Neural progenitor cell (in vitro differentiated cells): ENCODE measurements at regions not wholly inside any gene's neighbourhood (a gene's known extent, or its start where the extent isn't known, plus 50 kb on each side); places are given as distances from the start of the nearest gene placed in this dataset.

ENCODE experiments used
- DNase-seq: peaks from one replicate; pipeline ENCODE4 v3.0.0-alpha.2; 2016; ENCODE audit warnings: low spot score
- H2AFZ ChIP-seq: fragments of 200-600 bp; sonication (generic); replicated peaks from 2 replicates; pipeline ENCODE4 v1.6.1; 2016; ENCODE audit warnings: antibody characterized with exemption
- H3F3A ChIP-seq: fragments of 200-600 bp; sonication (generic); 2 replicates; pipeline ENCODE4 v1.6.1; 2016; ENCODE audit warnings: antibody characterized with exemption, low read depth
- H3K27ac ChIP-seq: fragments of 200-600 bp; sonication (generic); 2 replicates; pipeline ENCODE4 v1.5.1; 2016; ENCODE audit warnings: mild to moderate bottlenecking
- H3K27me3 ChIP-seq: fragments of 200-600 bp; sonication (generic); 2 replicates; pipeline ENCODE4 v1.6.1; 2016; ENCODE audit warnings: mild to moderate bottlenecking, moderate library complexity
- H3K36me3 ChIP-seq: fragments of 200-600 bp; sonication (generic); 2 replicates; pipeline ENCODE4 v1.5.1; 2016
- H3K4me1 ChIP-seq: fragments of 200-600 bp; sonication (generic); 2 replicates; pipeline ENCODE4 v1.6.1; 2016; ENCODE audit warnings: mixed run types
- H3K4me2 ChIP-seq: fragments of 200-600 bp; sonication (generic); 2 replicates; pipeline ENCODE4 v1.6.1; 2016
- H3K4me3 ChIP-seq: fragments of 200-600 bp; sonication (generic); 2 replicates; pipeline ENCODE4 v1.5.1; 2016
- H3K79me2 ChIP-seq: fragments of 200-600 bp; sonication (generic); 2 replicates; pipeline ENCODE4 v1.6.1; 2016; ENCODE audit warnings: low read depth
- H3K9ac ChIP-seq: fragments of 200-600 bp; sonication (generic); 2 replicates; pipeline ENCODE4 v1.6.1; 2016
- H3K9me3 ChIP-seq: fragments of 200-600 bp; sonication (generic); 2 replicates; pipeline ENCODE4 v1.5.1; 2016; ENCODE audit warnings: low read depth
- H4K20me1 ChIP-seq: fragments of 200-600 bp; sonication (generic); 2 replicates; pipeline ENCODE4 v1.6.1; 2016; ENCODE audit warnings: low read depth
- H3K27ac Mint-ChIP-seq: 3 replicates; pipeline ENCODE4 v1.8.0; 2021; ENCODE audit warnings: mixed read lengths
- H3K27me3 Mint-ChIP-seq: 2 replicates; pipeline ENCODE4 v1.8.0; 2022; ENCODE audit warnings: low read depth, mild to moderate bottlenecking, inconsistent platforms, moderate library complexity, mixed read lengths; ENCODE audit not compliant: insufficient read depth
- H3K36me3 Mint-ChIP-seq: 3 replicates; pipeline ENCODE4 v1.8.0; 2021; ENCODE audit warnings: mixed read lengths
- H3K4me1 Mint-ChIP-seq: 3 replicates; pipeline ENCODE4 v1.8.0; 2021; ENCODE audit warnings: mixed read lengths
- H3K4me3 Mint-ChIP-seq: 3 replicates; pipeline ENCODE4 v1.8.0; 2021; ENCODE audit warnings: mild to moderate bottlenecking, moderate library complexity, mixed read lengths
- H3K9me3 Mint-ChIP-seq: 3 replicates; pipeline ENCODE4 v1.8.0; 2020; ENCODE audit warnings: mixed read lengths
- CTCF ChIP-seq: fragments of 200-600 bp; sonication (generic); IDR thresholded peaks from 2 replicates; pipeline ENCODE4 v1.5.1; 2017; ENCODE audit warnings: antibody characterized with exemption, mild to moderate bottlenecking
- EZH2 ChIP-seq: fragments of 200-600 bp; sonication (generic); IDR thresholded peaks from 2 replicates; pipeline ENCODE4 v1.6.1; 2017; ENCODE audit warnings: antibody characterized with exemption, mild to moderate bottlenecking, moderate library complexity
- EZH2phosphoT487 ChIP-seq: fragments of 200-600 bp; sonication (generic); IDR thresholded peaks from 2 replicates; pipeline ENCODE4 v1.6.1; 2017; ENCODE audit warnings: antibody characterized with exemption

- no peak for TF ChIP-seq CTCF
- no peaks in the 10 kb centered on the region for H3K36me3 ChIP-seq
- Mint-ChIP-seq H3K4me1 (peaks cover 24% of the 10 kb centered on the region), H3K27ac (no peak overlapping the region), H3K4me3 (no peak overlapping the region), H3K27me3 (peaks cover 12% of the 10 kb centered on the region), H3K36me3 (no peaks in the 10 kb centered on the region), H3K9me3 (peaks cover 19% of the 10 kb centered on the region)
- H4K20me1 ChIP-seq = no peaks in the 10 kb centered on the region
- H3K79me2 ChIP-seq = no peaks in the 10 kb centered on the region
- no peak for DNase-seq
- peaks cover 6% of the 10 kb centered on the region for H3F3A ChIP-seq
- H3K4me1 ChIP-seq = peaks cover 15% of the 10 kb centered on the region
- no peak overlapping the region for H3K9ac ChIP-seq
- no peak overlapping the region for H3K27ac ChIP-seq
- H3K27me3 ChIP-seq = no peaks in the 10 kb centered on the region
- no peak overlapping the region for H3K4me2 ChIP-seq
- peak overlapping the region; percentile 11 for H2AFZ ChIP-seq
- no peaks in the 10 kb centered on the region for H3K9me3 ChIP-seq
- H3K4me3 ChIP-seq = no peak overlapping the region
Observed at GRCh38 chr1:229130028-229130668, 140.8 kb upstream of the RAB4A start.

- no peaks in the 10 kb centered on the region for H3K79me2 ChIP-seq
- Mint-ChIP-seq H3K9me3 (peaks cover 31% of the 10 kb centered on the region), H3K36me3 (peaks cover 2% of the 10 kb centered on the region), H3K4me3 (no peak overlapping the region), H3K27me3 (peaks cover 9% of the 10 kb centered on the region), H3K4me1 (peaks cover 24% of the 10 kb centered on the region), H3K27ac (no peak overlapping the region)
- H3K4me1 ChIP-seq = peaks cover 15% of the 10 kb centered on the region
- DNase-seq = no peak
- no peaks in the 10 kb centered on the region for H3K36me3 ChIP-seq
- no peak overlapping the region for H3K9ac ChIP-seq
- no peaks in the 10 kb centered on the region for H3K9me3 ChIP-seq
- no peak overlapping the region for H2AFZ ChIP-seq
- H3K4me2 ChIP-seq = no peak overlapping the region
- TF ChIP-seq EZH2phosphoT487 = no peak
- H3K27me3 ChIP-seq = no peaks in the 10 kb centered on the region
- no peak overlapping the region for H3K4me3 ChIP-seq
- H3F3A ChIP-seq = peaks cover 6% of the 10 kb centered on the region
- H4K20me1 ChIP-seq = no peaks in the 10 kb centered on the region
- H3K27ac ChIP-seq = no peak overlapping the region
Observed at GRCh38 chr1:229131243-229132105, 139.4 kb upstream of the RAB4A start.

- Histone ChIP-seq H3K4me2 (no peak overlapping the region), H3K9ac (no peak overlapping the region), H3K4me1 (peaks cover 15% of the 10 kb centered on the region), H3K9me3 (no peaks in the 10 kb centered on the region), H4K20me1 (no peaks in the 10 kb centered on the region), H3K4me3 (no peak overlapping the region), H3K36me3 (no peaks in the 10 kb centered on the region), H3F3A (peaks cover 6% of the 10 kb centered on the region), H3K27me3 (no peaks in the 10 kb centered on the region), H3K27ac (no peak overlapping the region), H3K79me2 (no peaks in the 10 kb centered on the region), H2AFZ (no peak overlapping the region)
- Mint-ChIP-seq H3K4me1 (peaks cover 24% of the 10 kb centered on the region), H3K9me3 (peaks cover 33% of the 10 kb centered on the region), H3K27ac (no peak overlapping the region), H3K36me3 (peaks cover 2% of the 10 kb centered on the region), H3K4me3 (no peak overlapping the region), H3K27me3 (peaks cover 9% of the 10 kb centered on the region)
- no peak for TF ChIP-seq EZH2
- TF ChIP-seq CTCF = no peak
- TF ChIP-seq EZH2phosphoT487 = no peak
- DNase-seq = no peak
Observed at GRCh38 chr1:229132106-229132443, 138.8 kb upstream of the RAB4A start.

GRCh38 chr1:229132706-229133105 is 138.2 kb upstream of the RAB4A start:
- peaks cover 15% of the 10 kb centered on the region for H3K4me1 ChIP-seq
- no peaks in the 10 kb centered on the region for H3K27me3 ChIP-seq
- Mint-ChIP-seq H3K4me3 (no peak overlapping the region), H3K36me3 (peaks cover 2% of the 10 kb centered on the region), H3K4me1 (peaks cover 24% of the 10 kb centered on the region), H3K27ac (no peak overlapping the region), H3K27me3 (peaks cover 9% of the 10 kb centered on the region), H3K9me3 (peaks cover 35% of the 10 kb centered on the region)
- no peaks in the 10 kb centered on the region for H3K36me3 ChIP-seq
- H3K9ac ChIP-seq = no peak overlapping the region
- TF ChIP-seq EZH2 = no peak
- no peak for TF ChIP-seq CTCF
- TF ChIP-seq EZH2phosphoT487 = no peak
- H3K4me2 ChIP-seq = no peak overlapping the region
- DNase-seq = no peak
- H3K27ac ChIP-seq = no peak overlapping the region
- H3F3A ChIP-seq = peaks cover 5% of the 10 kb centered on the region
- no peaks in the 10 kb centered on the region for H3K9me3 ChIP-seq
- H3K79me2 ChIP-seq = no peaks in the 10 kb centered on the region
- no peaks in the 10 kb centered on the region for H4K20me1 ChIP-seq
- H3K4me3 ChIP-seq = no peak overlapping the region
- H2AFZ ChIP-seq = no peak overlapping the region
